HepG2 (cell line): ENCODE measurements at regions not wholly inside any gene's neighbourhood (a gene's known extent, or its start where the extent isn't known, plus 50 kb on each side); places are given as distances from the start of the nearest gene placed in this dataset.

Source experiments
- ARID5B ChIP-seq: IDR thresholded peaks from 2 replicates; pipeline ENCODE4 v1.4.0; 2020; ENCODE audit warnings: mild to moderate bottlenecking, missing genetic modification reagents
- CREM ChIP-seq, 2 experiments: sonication (generic) in 1 of 2; formaldehyde crosslinking in 1 of 2; IDR thresholded peaks; 2 replicates each; pipeline versions ENCODE4 v1.4.0 to v1.6.1; 2016 to 2020; ENCODE audit warnings: antibody characterized with exemption in 1 of 2, mild to moderate bottlenecking in 1 of 2, missing genetic modification reagents in 1 of 2
- FOXJ3 ChIP-seq: sonication (generic); formaldehyde crosslinking; IDR thresholded peaks from 2 replicates; pipeline ENCODE4 v1.4.0; 2020; ENCODE audit warnings: missing genetic modification reagents, mild to moderate bottlenecking, borderline replicate concordance
- HNF1A ChIP-seq, 2 experiments: sonication (generic) in 1 of 2; formaldehyde crosslinking in 1 of 2; IDR thresholded peaks; 2 replicates each; pipeline versions ENCODE4 v1.4.0 to v1.6.1; 2016 to 2020; ENCODE audit warnings: borderline replicate concordance in 1 of 2, low read depth in 1 of 2, mild to moderate bottlenecking in 1 of 2, missing genetic modification reagents in 1 of 2
- HNRNPUL1 ChIP-seq: fragments of 200-400 bp; formaldehyde crosslinking; IDR thresholded peaks from 2 replicates; pipeline ENCODE4 v1.6.1; 2017; ENCODE audit warnings: low read depth, mild to moderate bottlenecking, low read length, moderate library complexity
- HOMEZ ChIP-seq: IDR thresholded peaks from 2 replicates; pipeline ENCODE4 v1.6.1; 2016; ENCODE audit warnings: low read depth
- KDM4B ChIP-seq: sonication (generic); formaldehyde crosslinking; IDR thresholded peaks from 2 replicates; pipeline ENCODE4 v1.4.0; 2020; ENCODE audit warnings: missing genetic modification reagents
- KDM6A ChIP-seq: IDR thresholded peaks from 2 replicates; pipeline ENCODE4 v1.6.1; 2016; ENCODE audit warnings: low read depth
- KLF16 ChIP-seq, 2 experiments: sonication (generic) in 1 of 2; formaldehyde crosslinking in 1 of 2; IDR thresholded peaks; 2 replicates each; pipeline versions ENCODE4 v1.6.1 to v1.8.0; 2016 to 2023; ENCODE audit warnings: missing genetic modification reagents in 2 of 2, missing compliant biosample characterization in 1 of 2
- MTA3 ChIP-seq: sonication (generic); formaldehyde crosslinking; IDR thresholded peaks from 2 replicates; pipeline ENCODE4 v1.4.0; 2020; ENCODE audit warnings: missing genetic modification reagents
- MZF1 ChIP-seq: sonication (generic); formaldehyde crosslinking; IDR thresholded peaks from 2 replicates; pipeline ENCODE4 v1.8.1; 2023; ENCODE audit warnings: mild to moderate bottlenecking, missing genetic modification reagents, borderline replicate concordance
- PCBP1 ChIP-seq: fragments of 200-400 bp; formaldehyde crosslinking; IDR thresholded peaks from 2 replicates; pipeline ENCODE4 v1.6.1; 2017; ENCODE audit warnings: mild to moderate bottlenecking, low read depth, low read length, borderline replicate concordance
- PHF21A ChIP-seq: sonication (generic); formaldehyde crosslinking; IDR thresholded peaks from 2 replicates; pipeline ENCODE4 v1.5.0; 2020; ENCODE audit warnings: mild to moderate bottlenecking, missing genetic modification reagents
- POLR2AphosphoS5 ChIP-seq: IDR thresholded peaks from 2 replicates; pipeline ENCODE4 v1.6.1; 2012; ENCODE audit warnings: low read depth, low read length
- RCOR2 ChIP-seq: IDR thresholded peaks from 2 replicates; pipeline ENCODE4 v1.6.1; 2016; ENCODE audit warnings: missing biosample characterization, missing genetic modification reagents
- ZFP1 ChIP-seq: IDR thresholded peaks from 2 replicates; pipeline ENCODE4 v1.6.1; 2016
- ZNF224 ChIP-seq: sonication (generic); formaldehyde crosslinking; IDR thresholded peaks from 2 replicates; pipeline ENCODE4 v1.5.0; 2020; ENCODE audit warnings: mild to moderate bottlenecking, missing genetic modification reagents
- ZNF383 ChIP-seq: sonication (generic); formaldehyde crosslinking; IDR thresholded peaks from 2 replicates; pipeline ENCODE4 v1.4.0; 2020; ENCODE audit warnings: missing genetic modification reagents, mild to moderate bottlenecking, borderline replicate concordance
- ZNF468 ChIP-seq: sonication (generic); formaldehyde crosslinking; IDR thresholded peaks from 2 replicates; pipeline ENCODE4 v1.8.0; 2022; ENCODE audit warnings: mild to moderate bottlenecking, moderate library complexity, missing genetic modification reagents
- ZNF713 ChIP-seq: sonication (generic); formaldehyde crosslinking; IDR thresholded peaks from 2 replicates; pipeline ENCODE4 v1.4.0; 2020; ENCODE audit warnings: mild to moderate bottlenecking, missing genetic modification reagents
- ZNF772 ChIP-seq: sonication (generic); formaldehyde crosslinking; IDR thresholded peaks from 2 replicates; pipeline ENCODE4 v1.5.0; 2020; ENCODE audit warnings: mild to moderate bottlenecking, missing genetic modification reagents
- ZNF792 ChIP-seq: IDR thresholded peaks from 2 replicates; pipeline ENCODE4 v1.6.1; 2016
- ZNF841 ChIP-seq: sonication (generic); formaldehyde crosslinking; IDR thresholded peaks from 2 replicates; pipeline ENCODE4 v1.8.1; 2023; ENCODE audit warnings: missing genetic modification reagents, borderline replicate concordance

- TF ChIP-seq FOXJ3 (peak; percentile 80; the same call in 1 of the 2 replicates), ZNF383 (CRISPR knock-in tag) (no peak), ZNF841 (no peak), ZNF792 (CRISPR knock-in tag) (0 out of 2 replicates have a peak, but pooled peaks have one; percentile 24), ZNF468 (CRISPR knock-in tag) (no peak), ZFP1 (CRISPR knock-in tag) (no peak), HNRNPUL1 (peak; percentile 89), ARID5B (CRISPR knock-in tag) (peak; percentile 78), KDM6A (CRISPR knock-in tag) (peak; percentile 89), ZNF713 (no peak), MZF1 (CRISPR knock-in tag) (no peak), HOMEZ (CRISPR knock-in tag) (0 out of 2 replicates have a peak, but pooled peaks have one; percentile 55), POLR2AphosphoS5 (0 out of 2 replicates have a peak, but pooled peaks have one; percentile 39), ZNF772 (CRISPR knock-in tag) (peak; percentile 30; the same call in 1 of the 2 replicates), PHF21A (peak; percentile 39; the same call in 1 of the 2 replicates), PCBP1 (no peak), MTA3 (CRISPR knock-in tag) (no peak), HNF1A (IDR thresholded peaks at IDR 0.05; ENCODE audit: low read depth) (peak; percentile 89), HNF1A (CRISPR knock-in tag; IDR thresholded peaks at IDR 0.05; ENCODE audit: borderline replicate concordance) (peak; percentile 94), RCOR2 (peak; percentile 72), ZNF224 (CRISPR knock-in tag) (no peak), CREM (IDR thresholded peaks at IDR 0.05) (peak; percentile 53; the same call in 1 of the 2 replicates), CREM (CRISPR knock-in tag; IDR thresholded peaks at IDR 0.05) (no peak), KDM4B (no peak), KLF16 (CRISPR knock-in tag; IDR thresholded peaks at IDR 0.05) (peak in 1 of 2 experiments; percentile 72; a peak in 1 of 4 replicates)
Measured at GRCh38 chr1:178021950-178022349, 52.1 kb upstream of the SEC16B start (continued).
